Small intestine (tissue), 7 donors: ENCODE measurements at regions not wholly inside any gene's neighbourhood (a gene's known extent, or its start where the extent isn't known, plus 50 kb on each side); places are given as distances from the start of the nearest gene placed in this dataset.
A peak's percentile ranks its signal among the peaks of the same experiment; 100 is the strongest.

Experiments used
- DNase-seq, 2 donors: peaks; one replicate each; pipeline versions ENCODE4 v3.0.0 to v3.0.0-alpha.2; 2013
- FAIRE-seq: peaks from 2 replicates; lab custom pipeline; 2012; peaks lifted over from hg19 to GRCh38; lab: Jason Lieb, UNC
- H3K27ac ChIP-seq, 3 donors: one replicate each; pipeline ENCODE4 v1.5.1; 2013; ENCODE audit warnings: low read length in 2 of 3, mild to moderate bottlenecking in 2 of 3, control low read depth in 1 of 3, inconsistent platforms in 1 of 3, low read depth in 1 of 3, moderate library complexity in 1 of 3
- H3K27me3 ChIP-seq, 3 donors: one replicate each; pipeline ENCODE4 v1.6.1; 2013; ENCODE audit warnings: low read length in 3 of 3, inconsistent platforms in 1 of 3; ENCODE audit not compliant: control insufficient read depth in 3 of 3, insufficient read depth in 3 of 3
- H3K36me3 ChIP-seq, 3 donors: one replicate each; pipeline ENCODE4 v1.6.1; 2013; ENCODE audit warnings: low read length in 3 of 3, inconsistent platforms in 1 of 3, low read depth in 1 of 3, mild to moderate bottlenecking in 1 of 3, moderate library complexity in 1 of 3; ENCODE audit not compliant: control insufficient read depth in 3 of 3, insufficient read depth in 2 of 3
- H3K4me1 ChIP-seq, 3 donors: one replicate each; pipeline ENCODE4 v1.6.1; 2013; ENCODE audit warnings: low read length in 2 of 3, inconsistent platforms in 1 of 3, low read depth in 1 of 3, mild to moderate bottlenecking in 1 of 3, moderate library complexity in 1 of 3; ENCODE audit not compliant: control insufficient read depth in 3 of 3, insufficient read depth in 2 of 3
- H3K4me3 ChIP-seq, 3 donors: one replicate each; pipeline ENCODE4 v1.5.1; 2013; ENCODE audit warnings: low read length in 3 of 3, control low read depth in 1 of 3, inconsistent platforms in 1 of 3, low read depth in 1 of 3, mild to moderate bottlenecking in 1 of 3, moderate library complexity in 1 of 3
- H3K9me3 ChIP-seq, 2 donors: one replicate each; pipeline ENCODE4 v1.6.1; 2013; ENCODE audit warnings: low read depth in 1 of 2, low read length in 1 of 2; ENCODE audit not compliant: control insufficient read depth in 2 of 2, insufficient read depth in 1 of 2
- WGBS, 3 donors: extraction: QIAGEN DNeasy Blood & Tissue Kit; methylation state at CpG; one replicate each; pipeline ENCODE4 v1.1.7; 2013; 5-methylcytosine and 5-hydroxymethylcytosine counted together
- donor health status: healthy with polysubstance abuse.
- donor health status: control.
- donor health status: control.
- donor health status: Bipolar disorder and iron deficiency.
- donor health status: healthy.

- peaks cover 0 to 38% (median 10%) of the 10 kb centered on the region in 3 donors for H3K4me1 ChIP-seq
- no peaks in the 10 kb centered on the region for H3K27me3 ChIP-seq
- DNase-seq (peak; percentile 39 to 60), FAIRE-seq (no peak)
- peak overlapping the region in 1 of 3 donors; percentile 41 for H3K27ac ChIP-seq
- peaks cover 0 to 15% of the 10 kb centered on the region in 2 donors for H3K9me3 ChIP-seq
- H3K4me3 ChIP-seq = no peak overlapping the region
- no peaks in the 10 kb centered on the region for H3K36me3 ChIP-seq
- 72 to 83% (median 75%) methylated on average over 13 of the region's 13 CpGs for WGBS, 3 donors
Measured at GRCh38 chr1:234887016-234887900, 241.4 kb downstream of the TOMM20 start.

GRCh38 chr1:234886081-234886984 lies 242.3 kb downstream of the TOMM20 start:
- Histone ChIP-seq H3K27me3 (no peaks in the 10 kb centered on the region), H3K36me3 (no peaks in the 10 kb centered on the region), H3K27ac (peak overlapping the region in 2 of 3 donors; percentile 41 to 56), H3K4me3 (no peak overlapping the region), H3K4me1 (peaks cover 0 to 33% (median 10%) of the 10 kb centered on the region in 3 donors), H3K9me3 (peaks cover 0 to 15% of the 10 kb centered on the region in 2 donors)
- FAIRE-seq (no peak), DNase-seq (peak in 1 of 2 donors; percentile 63)
- 55 to 67% (median 63%) methylated on average over 15 of the region's 15 CpGs for WGBS, 3 donors

- WGBS, 3 donors = 64 to 75% (median 71%) methylated on average over 8 of the region's 8 CpGs
- Histone ChIP-seq H3K4me3 (no peak overlapping the region), H3K9me3 (peaks cover 0 to 15% of the 10 kb centered on the region in 2 donors), H3K27me3 (no peaks in the 10 kb centered on the region), H3K27ac (peak overlapping the region in 1 of 3 donors; percentile 56), H3K36me3 (no peaks in the 10 kb centered on the region), H3K4me1 (peaks cover 0 to 33% (median 10%) of the 10 kb centered on the region in 3 donors)
- DNase-seq = no peak
- no peak for FAIRE-seq
Measured at GRCh38 chr1:234885601-234886000, 243.0 kb downstream of the TOMM20 start.

GRCh38 chr1:234884701-234885100 lies 243.9 kb downstream of the TOMM20 start:
- H3K9me3 ChIP-seq = peaks cover 0 to 15% of the 10 kb centered on the region in 2 donors
- no peaks in the 10 kb centered on the region for H3K27me3 ChIP-seq
- no peak overlapping the region for H3K4me3 ChIP-seq
- no peaks in the 10 kb centered on the region for H3K36me3 ChIP-seq
- no peak for DNase-seq
- H3K4me1 ChIP-seq = peaks cover 0 to 35% (median 10%) of the 10 kb centered on the region in 3 donors
- no peak overlapping the region for H3K27ac ChIP-seq
- FAIRE-seq = no peak

- peaks cover 0 to 15% of the 10 kb centered on the region in 2 donors for H3K9me3 ChIP-seq
- H3K36me3 ChIP-seq = no peaks in the 10 kb centered on the region
- WGBS, 3 donors = 91 to 97% (median 94%) methylated on average over 6 of the region's 6 CpGs
- peaks cover 2 to 42% (median 10%) of the 10 kb centered on the region in 3 donors for H3K4me1 ChIP-seq
- no peak overlapping the region for H3K27ac ChIP-seq
- DNase-seq (no peak), FAIRE-seq (no peak)
- no peak overlapping the region for H3K4me3 ChIP-seq
- no peaks in the 10 kb centered on the region for H3K27me3 ChIP-seq
Measured at GRCh38 chr1:234884006-234884405, 244.6 kb downstream of the TOMM20 start.

- H3K4me1 ChIP-seq = peaks cover 2 to 41% (median 10%) of the 10 kb centered on the region in 3 donors
- no peak for DNase-seq
- H3K36me3 ChIP-seq = no peaks in the 10 kb centered on the region
- peaks cover 0 to 5% of the 10 kb centered on the region in 2 donors for H3K9me3 ChIP-seq
- no peak overlapping the region for H3K27ac ChIP-seq
- no peaks in the 10 kb centered on the region for H3K27me3 ChIP-seq
- no peak overlapping the region for H3K4me3 ChIP-seq
- 91 to 99% (median 96%) methylated on average over 6 of the region's 6 CpGs for WGBS, 3 donors
- FAIRE-seq = no peak
Measured at GRCh38 chr1:234882898-234883297, 245.7 kb downstream of the TOMM20 start.

- H3K36me3 ChIP-seq = no peaks in the 10 kb centered on the region
- H3K9me3 ChIP-seq = peaks cover 0 to 4% of the 10 kb centered on the region in 2 donors
- no peak for DNase-seq
- WGBS, 3 donors = 70 to 81% (median 71%) methylated on average over 11 of the region's 11 CpGs
- FAIRE-seq = no peak
- no peak overlapping the region for H3K4me3 ChIP-seq
- no peaks in the 10 kb centered on the region for H3K27me3 ChIP-seq
- no peak overlapping the region for H3K27ac ChIP-seq
- peaks cover 2 to 36% (median 8%) of the 10 kb centered on the region in 3 donors for H3K4me1 ChIP-seq
Measured at GRCh38 chr1:234881893-234882771, 246.5 kb downstream of the TOMM20 start.
